HG03558 (cell line): ENCODE measurements at regions not wholly inside any gene's neighbourhood (a gene's known extent, or its start where the extent isn't known, plus 50 kb on each side); places are given as distances from the start of the nearest gene placed in this dataset.
"Not testable (repeated sequence)": the region's sequence is repeated elsewhere in the genome, so short reads cannot be mapped to it uniquely, and the experiment has no call there.

Experiments
- ATAC-seq: cut with Tn5 transposase; IDR thresholded peaks from one replicate; pipeline ENCODE4 v1.9.1; 2021; ENCODE audit warnings: moderate number of reproducible peaks; ENCODE audit not compliant: unreplicated experiment; ENCODE audit errors: extremely low read depth

DNA sequence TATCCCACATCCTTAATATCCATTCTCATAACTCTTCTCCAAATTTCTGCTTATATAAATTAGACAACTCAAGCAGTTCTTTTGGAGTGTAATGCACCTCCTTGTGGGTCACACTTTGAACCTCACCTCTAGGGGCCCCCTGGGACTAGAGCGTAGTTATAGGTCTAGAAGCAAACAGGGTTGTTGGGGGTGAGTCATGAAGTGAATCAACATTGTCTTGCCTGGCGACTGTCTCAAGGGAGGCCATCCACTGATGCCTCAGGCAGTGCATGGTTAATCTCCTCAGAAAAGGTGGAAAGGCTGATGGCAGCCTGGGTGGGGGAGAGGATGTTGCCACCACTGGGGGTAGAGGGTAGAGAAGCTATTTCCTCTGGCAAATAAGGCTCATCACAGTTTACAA is 129.1 kb downstream of the TNFRSF21 start:
- ATAC-seq, result no peak

DNA sequence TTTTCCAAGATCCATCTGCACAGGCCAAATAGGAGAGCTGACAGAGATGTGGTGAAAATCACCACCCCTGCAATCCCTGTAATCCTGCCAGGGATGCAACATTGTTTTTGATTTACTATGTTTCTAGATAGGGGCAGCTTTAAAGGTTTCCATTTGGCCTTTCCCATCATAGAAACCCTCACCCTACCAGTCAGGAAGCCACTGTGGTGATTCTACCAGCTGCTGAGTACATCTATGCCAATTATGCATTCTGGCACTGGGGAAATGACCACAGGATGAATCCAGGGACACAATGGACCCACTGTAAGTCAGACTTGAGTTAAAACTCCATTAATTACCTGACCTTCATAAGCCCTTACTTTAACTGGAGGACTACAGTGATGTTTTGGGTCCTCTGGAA is 130.4 kb downstream of the TNFRSF21 start:
- no peak for ATAC-seq

DNA sequence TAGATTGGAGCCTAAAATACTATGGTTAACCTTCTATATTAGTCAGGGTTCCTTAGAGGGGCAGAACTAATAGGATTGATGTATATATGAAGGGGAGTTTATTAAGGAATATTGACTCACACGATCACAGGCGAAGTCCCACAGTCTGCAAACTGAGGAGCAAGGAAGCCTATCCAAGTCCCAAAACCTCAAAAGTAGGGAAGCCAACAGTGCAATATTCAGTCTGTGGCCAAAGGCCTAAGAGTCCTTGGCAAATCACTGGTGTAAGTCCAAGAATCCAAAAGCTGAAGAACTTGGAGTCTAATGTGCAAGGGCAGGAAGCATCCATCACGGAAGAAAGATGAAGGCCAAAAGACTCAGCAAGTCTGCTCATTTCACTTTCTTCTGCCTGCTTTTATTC is 133.5 kb upstream of the ADGRF1 start:
- ATAC-seq, result no peak

DNA sequence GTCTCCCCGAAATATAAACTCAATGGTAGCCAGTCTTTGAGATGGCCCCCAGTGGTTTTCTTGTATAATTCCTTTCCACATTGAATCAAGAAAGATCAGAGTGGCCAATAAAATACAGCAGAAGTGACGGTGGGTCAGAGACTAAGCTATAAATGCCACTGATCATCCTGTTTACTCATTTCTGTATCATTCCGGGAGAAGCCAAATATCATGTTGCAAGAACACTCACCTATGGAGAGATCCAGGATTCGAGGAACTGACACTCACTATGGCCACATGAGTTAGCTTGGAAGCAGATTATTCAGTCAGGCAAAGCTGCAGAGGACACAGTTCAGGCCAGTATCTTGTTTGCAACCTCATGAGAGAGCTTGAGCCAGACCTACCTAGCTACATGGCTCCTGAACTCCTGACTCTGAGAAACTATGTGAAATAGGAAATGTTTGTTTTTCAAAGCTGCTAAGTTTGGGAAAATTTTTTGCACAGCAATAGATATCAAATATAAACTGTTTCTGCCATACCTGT is 132.4 kb upstream of the ADGRF1 start:
- ATAC-seq, result no peak

DNA sequence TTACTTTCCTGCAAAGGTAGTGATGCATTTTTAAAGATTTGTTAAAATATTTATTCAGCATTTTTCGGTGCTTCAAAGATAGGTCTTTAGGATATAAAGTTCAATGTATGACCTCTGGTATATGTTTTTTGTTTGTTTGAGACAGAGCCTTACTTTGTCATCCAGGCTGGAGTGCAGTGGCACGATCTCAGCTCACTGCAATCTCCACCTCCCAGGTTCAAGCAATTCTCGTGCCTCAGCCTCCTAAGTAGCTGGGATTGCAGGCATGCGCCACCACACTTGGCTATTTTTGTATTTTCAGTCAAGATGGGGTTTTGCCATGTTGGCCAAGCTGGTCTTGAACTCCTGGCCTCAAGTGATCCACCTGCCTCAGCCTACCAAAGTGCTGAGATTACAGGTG is 131.9 kb upstream of the ADGRF1 start:
- ATAC-seq, result not testable (repeated sequence)

DNA sequence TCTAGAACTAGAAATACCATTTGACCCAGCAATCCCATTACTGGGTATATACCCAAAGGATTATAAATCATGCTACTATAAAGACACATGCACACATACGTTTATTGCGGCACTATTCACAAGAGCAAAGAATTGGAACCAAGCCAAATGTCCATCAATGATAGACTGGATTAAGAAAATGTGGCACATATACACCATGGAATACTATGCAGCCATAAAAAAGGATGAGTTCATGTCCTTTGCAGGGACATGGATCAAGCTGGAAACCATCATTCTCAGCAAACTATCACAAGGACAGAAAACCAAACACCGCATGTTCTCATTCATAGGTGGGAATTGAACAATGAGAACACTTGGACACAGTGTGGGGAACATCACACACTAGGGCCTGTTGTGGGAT is 131.0 kb upstream of the ADGRF1 start:
- not testable (repeated sequence) for ATAC-seq

DNA sequence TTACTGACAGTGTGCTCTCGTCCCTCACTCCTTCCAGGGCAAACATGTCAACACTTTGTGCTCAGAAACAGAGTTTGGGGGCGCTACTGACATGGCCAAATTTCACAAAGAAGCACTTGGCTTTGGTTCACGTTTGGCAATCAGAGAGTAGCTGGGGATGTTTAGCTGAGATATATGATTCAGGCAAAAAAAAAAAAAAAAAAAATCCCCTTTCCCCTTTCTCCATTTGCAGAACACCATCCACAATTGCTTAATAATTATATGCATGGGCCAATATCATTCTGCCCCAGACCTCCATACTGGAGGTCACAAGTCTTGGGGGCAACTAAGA is 128.4 kb upstream of the ADGRF1 start:
- no peak for ATAC-seq

DNA sequence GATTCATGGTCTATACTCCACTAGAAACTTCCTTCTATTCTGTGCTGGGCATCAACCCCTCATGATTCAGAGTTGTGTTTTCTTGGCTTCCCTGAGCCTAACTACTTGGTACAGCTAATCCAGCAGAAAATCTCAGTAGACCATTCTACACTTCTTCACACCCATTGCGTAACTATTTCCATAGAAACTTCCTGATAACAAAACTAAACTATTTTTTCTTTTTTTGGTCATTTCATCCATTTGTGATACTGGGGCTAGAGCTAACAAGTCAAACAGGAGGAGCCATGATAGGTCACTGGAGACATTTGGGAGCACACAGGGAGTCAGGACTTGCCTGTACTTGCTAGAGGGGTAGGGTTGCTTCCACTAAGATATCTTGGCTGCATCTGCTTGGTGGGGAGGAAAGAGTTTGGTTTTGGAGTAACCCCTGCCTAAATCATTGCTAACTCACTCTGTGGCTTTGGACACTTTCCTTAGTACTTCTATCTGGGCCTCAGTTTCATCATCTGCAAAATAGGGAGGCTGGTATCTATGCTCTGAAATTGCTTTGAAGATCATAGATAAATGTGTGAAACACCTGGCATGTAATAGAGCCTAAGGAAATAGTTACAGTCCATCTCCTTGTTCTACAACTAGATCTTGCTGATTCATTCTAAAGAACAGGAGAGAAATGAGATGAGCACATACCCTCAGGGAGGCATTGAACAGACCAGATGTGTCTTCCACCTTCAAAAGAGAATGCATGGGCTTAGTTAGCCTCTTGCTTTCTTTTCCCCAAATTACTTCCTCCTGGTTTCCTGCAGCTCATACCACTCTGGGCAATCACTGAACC is 127.9 kb upstream of the ADGRF1 start:
- no peak for ATAC-seq

DNA sequence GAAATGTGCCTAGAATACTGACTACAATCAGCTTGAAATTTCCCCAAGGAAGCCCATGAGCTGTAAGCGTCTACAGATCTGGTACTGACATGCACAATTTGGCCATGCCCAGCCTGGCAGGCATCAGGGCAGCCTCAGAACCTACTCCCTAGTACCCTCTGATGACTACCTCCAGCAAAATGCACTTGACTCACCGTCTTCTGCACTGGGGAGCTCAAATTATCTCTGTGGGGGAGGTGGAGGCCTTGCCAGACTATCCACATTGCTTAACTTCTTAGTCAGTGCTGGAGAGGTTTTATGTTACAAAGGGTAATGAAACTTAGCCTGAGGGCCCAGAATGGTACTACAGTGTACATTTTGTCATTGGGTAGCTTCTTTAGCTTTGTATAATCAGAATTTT is 126.0 kb upstream of the ADGRF1 start:
- no peak for ATAC-seq

DNA sequence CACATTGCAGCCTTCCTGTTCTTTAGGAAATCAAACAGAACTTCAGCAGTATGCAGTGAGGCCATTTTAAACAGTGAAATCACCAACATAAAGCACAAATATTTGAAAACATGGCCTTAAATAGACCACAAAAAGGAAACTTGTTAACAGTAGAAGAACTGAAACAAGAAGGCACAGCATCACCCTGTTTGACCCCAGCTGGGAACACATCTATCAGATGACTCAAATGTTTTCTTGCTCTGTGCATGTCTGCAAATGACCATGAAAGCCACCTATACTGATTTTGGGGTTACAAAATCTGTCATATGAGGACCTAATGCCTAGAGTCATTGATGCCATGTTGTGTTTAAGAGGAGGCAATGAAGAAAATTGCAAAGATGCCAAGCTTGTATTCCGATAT is 123.8 kb upstream of the ADGRF1 start:
- peak; percentile 89 for ATAC-seq

DNA sequence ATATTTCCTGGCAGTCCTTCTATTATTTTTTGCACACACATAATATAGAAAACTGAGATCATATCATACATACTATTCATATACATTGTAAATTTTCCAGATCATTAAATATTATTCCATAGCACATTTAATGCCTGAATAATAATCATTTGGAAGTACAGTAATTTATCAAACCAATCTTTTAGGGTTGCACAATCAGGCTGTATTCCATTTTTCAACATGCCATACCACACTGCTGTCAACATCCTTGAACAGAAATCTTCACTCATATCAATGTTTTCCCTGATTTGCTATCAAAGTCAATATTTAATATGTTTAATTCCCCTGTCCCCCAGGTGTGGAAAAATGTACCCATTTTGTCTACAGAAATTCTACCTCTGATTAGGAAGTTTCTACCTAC is 122.7 kb upstream of the ADGRF1 start:
- no peak for ATAC-seq

DNA sequence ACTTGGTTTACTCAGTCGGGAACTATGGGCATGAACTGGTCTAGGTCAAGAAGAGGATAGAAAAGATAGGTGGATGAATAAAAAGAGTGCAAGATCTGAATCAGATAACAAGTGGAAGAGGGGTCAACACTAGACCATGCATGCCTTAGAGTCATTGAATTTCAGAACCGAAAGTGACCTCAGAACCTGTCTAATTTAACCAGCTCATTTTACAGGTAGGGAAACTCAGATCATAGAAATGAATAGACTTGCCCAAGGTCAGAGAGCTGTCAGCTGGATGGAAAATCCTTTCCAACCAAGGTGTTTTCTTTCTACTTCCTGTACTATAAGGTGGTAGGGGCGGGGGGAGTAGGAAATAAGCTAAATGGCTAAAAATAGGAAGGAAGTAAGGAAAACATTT is 121.4 kb upstream of the ADGRF1 start:
- no peak for ATAC-seq

DNA sequence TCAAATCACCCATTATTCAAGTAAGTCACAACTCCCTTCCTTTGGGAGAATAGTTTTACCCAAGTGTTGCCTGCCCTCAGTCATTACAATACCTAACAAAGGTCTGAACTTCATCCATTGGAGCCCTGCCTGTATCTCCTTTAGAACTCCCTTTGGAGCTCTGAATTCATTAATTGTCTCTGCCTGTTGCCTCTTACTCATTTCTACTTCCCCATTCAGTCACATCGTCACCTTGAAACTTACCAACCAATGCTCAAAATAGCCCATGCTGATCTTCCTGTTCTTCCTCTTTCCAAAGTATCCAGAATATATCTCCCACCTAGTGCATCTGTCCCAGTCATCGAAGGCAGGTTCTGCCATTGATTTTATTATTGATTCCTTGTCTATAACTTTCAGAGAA is 120.7 kb upstream of the ADGRF1 start:
- ATAC-seq, result no peak

DNA sequence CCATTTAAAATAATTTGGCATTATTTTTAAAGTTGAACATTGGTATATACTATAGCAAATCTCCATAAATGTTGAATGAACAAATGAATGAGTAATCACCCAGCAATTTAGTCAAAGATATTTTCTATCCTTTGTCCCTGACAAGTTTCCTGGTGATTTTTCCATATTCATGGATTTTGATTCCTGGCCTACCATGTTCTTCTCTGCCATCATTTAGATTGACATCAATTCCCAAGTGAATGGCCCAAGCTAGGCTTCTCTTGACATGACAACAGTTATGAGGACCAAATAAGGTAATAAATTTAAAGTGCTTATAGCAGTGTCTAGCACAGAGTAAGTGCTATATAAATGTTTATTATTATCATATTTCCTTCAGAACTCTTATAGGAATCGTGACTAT is 120.1 kb upstream of the ADGRF1 start:
- no peak for ATAC-seq

DNA sequence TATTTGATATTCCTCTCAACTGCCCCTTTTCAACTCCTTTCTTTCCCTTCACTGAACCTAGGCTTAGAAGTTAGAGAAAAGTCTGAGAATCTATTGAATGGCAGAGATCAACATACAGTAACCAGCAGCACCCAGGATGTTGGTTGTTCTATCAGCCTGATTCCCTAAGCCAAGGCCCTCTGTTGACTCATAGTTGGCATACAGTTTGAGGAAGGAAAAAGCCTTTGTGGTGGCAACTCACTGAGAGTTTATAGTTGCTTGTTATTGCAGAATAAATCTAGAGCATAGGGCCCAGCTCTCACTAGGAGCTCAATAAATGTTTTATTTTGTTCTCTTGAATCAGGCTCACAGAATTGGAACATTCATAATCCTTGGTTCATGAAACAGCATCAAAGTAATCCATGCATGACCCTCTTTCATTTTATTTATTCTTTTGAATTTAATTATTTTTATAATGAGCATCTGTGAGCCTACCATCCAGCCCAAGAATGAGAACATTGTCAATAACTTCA is 119.1 kb upstream of the ADGRF1 start:
- ATAC-seq, result no peak

DNA sequence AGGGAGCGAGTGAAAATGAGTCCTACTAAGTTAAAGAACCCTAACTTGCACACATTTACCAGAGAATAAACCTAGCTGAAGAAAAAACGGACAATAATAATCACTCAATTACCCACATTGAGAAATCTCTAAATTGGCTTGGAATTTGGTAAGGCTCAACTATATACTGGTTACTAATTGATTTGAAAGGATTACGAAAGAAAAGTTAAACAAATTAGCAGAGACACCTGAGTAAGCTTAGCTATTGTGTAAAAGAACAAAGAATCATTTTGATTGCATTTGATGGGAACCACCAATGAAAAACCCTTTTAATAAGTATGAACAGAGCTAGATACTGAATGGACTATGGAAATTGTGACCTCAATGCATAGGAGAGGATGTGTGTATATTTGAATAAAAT is 118.6 kb upstream of the ADGRF1 start:
- ATAC-seq, result no peak

DNA sequence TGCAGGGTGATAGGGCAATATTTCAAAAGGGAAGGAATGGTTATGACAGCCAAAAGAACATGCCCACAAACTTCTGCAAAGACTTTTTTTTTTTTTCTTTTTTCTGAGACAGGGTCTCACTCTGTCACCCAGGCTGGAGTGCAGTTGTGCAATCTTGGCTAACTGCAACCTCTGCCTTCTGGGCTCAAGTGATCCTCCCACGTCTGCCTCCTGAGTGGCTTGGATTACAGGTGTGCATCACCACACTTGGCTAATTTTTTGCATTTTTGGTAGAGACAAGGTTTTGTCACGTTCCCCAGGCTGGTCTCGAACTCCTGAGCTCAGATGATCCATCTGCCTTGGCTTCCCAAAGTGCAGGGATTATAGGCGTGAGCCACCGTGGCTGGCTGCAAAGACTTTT is 117.6 kb upstream of the ADGRF1 start:
- no peak for ATAC-seq

DNA sequence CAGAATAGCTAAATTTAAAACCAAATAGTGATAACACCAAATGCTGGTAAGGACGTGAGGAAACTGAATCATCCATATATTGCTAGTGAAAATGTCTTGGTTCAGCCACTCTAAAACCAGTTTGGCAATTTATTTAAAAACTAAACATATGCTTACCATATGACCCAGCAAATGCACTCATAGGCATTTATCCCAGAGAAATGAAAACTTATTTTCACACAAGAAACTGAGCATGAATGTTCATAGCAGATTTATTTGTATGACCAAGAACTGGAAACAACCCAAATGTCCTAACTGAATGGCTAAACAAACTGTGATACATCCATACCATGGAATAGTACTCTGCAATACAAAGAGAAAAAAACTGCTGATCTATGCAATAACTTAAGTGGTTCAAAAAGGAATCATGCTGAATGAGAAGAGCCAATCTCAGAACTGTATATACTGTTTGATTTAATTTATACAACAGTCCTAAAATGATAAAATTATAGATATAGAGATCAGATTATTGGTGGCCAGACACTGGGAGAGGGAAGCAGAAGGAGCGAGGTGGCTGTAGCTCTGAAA is 115.6 kb upstream of the ADGRF1 start:
- no peak for ATAC-seq

DNA sequence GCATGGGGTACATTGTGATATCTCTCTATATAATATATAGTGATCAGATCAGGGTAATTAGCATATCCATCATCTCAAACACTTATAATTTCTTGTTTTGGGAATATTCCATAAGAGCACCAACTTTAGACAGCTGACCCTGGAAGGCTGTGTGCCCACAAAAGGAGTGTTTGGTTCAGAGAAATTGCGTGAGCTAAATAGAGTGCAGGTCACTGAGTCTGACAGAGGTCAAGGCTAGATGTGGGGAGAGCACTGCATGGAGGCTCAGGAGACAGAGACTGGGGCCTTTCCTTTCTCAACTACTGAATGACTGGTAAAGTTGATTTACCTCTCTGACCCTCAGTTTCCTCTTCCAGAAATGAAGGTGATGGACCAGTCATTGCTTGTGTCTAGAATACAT is 114.9 kb upstream of the ADGRF1 start:
- no peak for ATAC-seq

DNA sequence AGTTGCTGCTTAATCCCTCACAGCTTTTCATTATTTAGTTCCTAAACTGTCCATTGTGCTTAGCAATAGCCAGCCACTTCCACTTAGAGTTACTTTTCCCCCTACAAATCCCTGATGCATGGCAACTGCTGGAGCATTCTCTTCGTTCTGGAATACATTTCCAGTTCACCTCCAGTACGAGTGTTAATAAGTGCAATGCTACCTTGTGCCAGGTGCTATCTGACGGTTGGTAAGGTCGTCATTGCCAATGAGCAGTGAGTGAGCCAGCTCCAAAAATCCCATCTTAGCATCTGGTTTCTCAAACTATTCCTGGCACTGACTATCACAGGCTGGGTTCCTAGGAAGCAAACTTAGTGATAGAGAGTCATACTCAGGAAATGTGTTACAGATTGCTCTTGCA is 114.1 kb upstream of the ADGRF1 start:
- no peak for ATAC-seq

DNA sequence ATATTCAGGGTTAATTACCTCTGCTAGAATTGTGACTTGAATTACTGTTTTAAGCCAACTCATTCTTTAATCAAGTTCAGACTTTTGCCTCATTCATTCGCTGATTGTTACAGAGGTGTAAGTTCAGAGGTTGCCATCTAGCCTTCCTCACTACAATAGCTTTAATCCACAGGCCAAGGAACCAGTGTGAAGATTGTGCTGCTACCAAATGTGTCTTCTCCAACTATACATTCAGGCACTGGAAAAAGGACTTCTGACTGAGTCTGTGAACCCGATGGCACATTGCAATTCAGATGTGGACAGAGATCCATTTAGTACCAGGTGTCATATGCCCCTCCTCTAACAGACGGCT is 111.2 kb upstream of the ADGRF1 start:
- ATAC-seq, result no peak
